ENCODE measurements at regions not wholly inside any gene's neighbourhood (a gene's known extent, or its start where the extent isn't known, plus 50 kb on each side); places are given as distances from the start of the nearest gene placed in this dataset.
"Not testable (repeated sequence)": the region's sequence is repeated elsewhere in the genome, so short reads cannot be mapped to it uniquely, and the experiment has no call there.

GRCh38 chr14:97166497-97166896 lies 369.3 kb downstream of the VRK1 start:
- Histone ChIP-seq H3K27ac (ENCODE audit: low read depth, low read length) (no peak overlapping the region), H3K4me3 (ENCODE audit: low read length in 3 of 3) (no peak overlapping the region)

GRCh38 chr14:97167577-97167976 lies 370.4 kb downstream of the VRK1 start:
- not testable (repeated sequence) for H3K4me3 ChIP-seq (ENCODE audit: low read length in 3 of 3); H3K36me3 ChIP-seq (ENCODE audit: control insufficient read depth in 3 of 3, insufficient read depth in 3 of 3, low read length in 3 of 3); H3K4me1 ChIP-seq (ENCODE audit: control insufficient read depth in 3 of 3, insufficient read depth in 3 of 3, low read length in 3 of 3); H3K9ac ChIP-seq (ENCODE audit: low read depth in 1 of 3, low read length in 3 of 3); H3K9me3 ChIP-seq (ENCODE audit: control insufficient read depth in 3 of 3, low read length in 3 of 3); H3K27me3 ChIP-seq (ENCODE audit: control insufficient read depth in 3 of 3, insufficient read depth in 3 of 3, low read length in 3 of 3); H3K27ac ChIP-seq (ENCODE audit: low read depth, low read length)

More at GRCh38 chr14:97166497-97166896, 369.3 kb downstream of the VRK1 start:
- Histone ChIP-seq H3K36me3 (ENCODE audit: control insufficient read depth in 3 of 3, insufficient read depth in 3 of 3, low read length in 3 of 3) (no peaks in the 10 kb centered on the region), H3K27me3 (ENCODE audit: control insufficient read depth in 3 of 3, insufficient read depth in 3 of 3, low read length in 3 of 3) (no peaks in the 10 kb centered on the region), H3K9me3 (ENCODE audit: control insufficient read depth in 3 of 3, low read length in 3 of 3) (no peaks in the 10 kb centered on the region), H3K4me1 (ENCODE audit: control insufficient read depth in 3 of 3, insufficient read depth in 3 of 3, low read length in 3 of 3) (no peaks in the 10 kb centered on the region), H3K9ac (ENCODE audit: low read depth in 1 of 3, low read length in 3 of 3) (no peak overlapping the region)

- no peak overlapping the region for H3K9ac ChIP-seq (ENCODE audit: low read depth in 1 of 3, low read length in 3 of 3)
- H3K9me3 ChIP-seq (ENCODE audit: control insufficient read depth in 3 of 3, low read length in 3 of 3), result peaks cover 0 to 2% (median 2%) of the 10 kb centered on the region in 3 donors
- H3K4me3 ChIP-seq (ENCODE audit: low read length in 3 of 3), result no peak overlapping the region
- no peaks in the 10 kb centered on the region for H3K36me3 ChIP-seq (ENCODE audit: control insufficient read depth in 3 of 3, insufficient read depth in 3 of 3, low read length in 3 of 3)
- no peaks in the 10 kb centered on the region for H3K4me1 ChIP-seq (ENCODE audit: control insufficient read depth in 3 of 3, insufficient read depth in 3 of 3, low read length in 3 of 3)
- no peaks in the 10 kb centered on the region for H3K27me3 ChIP-seq (ENCODE audit: control insufficient read depth in 3 of 3, insufficient read depth in 3 of 3, low read length in 3 of 3)
- no peak overlapping the region for H3K27ac ChIP-seq (ENCODE audit: low read depth, low read length)
These were observed 375.5 kb downstream of the VRK1 start for GRCh38 chr14:97172644-97173043.

- Histone ChIP-seq H3K4me3 (ENCODE audit: low read length in 3 of 3) (no peak overlapping the region), H3K36me3 (ENCODE audit: control insufficient read depth in 3 of 3, insufficient read depth in 3 of 3, low read length in 3 of 3) (no peaks in the 10 kb centered on the region), H3K27ac (ENCODE audit: low read depth, low read length) (no peak overlapping the region), H3K9me3 (ENCODE audit: control insufficient read depth in 3 of 3, low read length in 3 of 3) (peaks cover 2 to 3% (median 2%) of the 10 kb centered on the region in 3 donors), H3K9ac (ENCODE audit: low read depth in 1 of 3, low read length in 3 of 3) (no peak overlapping the region), H3K27me3 (ENCODE audit: control insufficient read depth in 3 of 3, insufficient read depth in 3 of 3, low read length in 3 of 3) (no peaks in the 10 kb centered on the region), H3K4me1 (ENCODE audit: control insufficient read depth in 3 of 3, insufficient read depth in 3 of 3, low read length in 3 of 3) (no peaks in the 10 kb centered on the region)
These were observed 379.8 kb downstream of the VRK1 start for GRCh38 chr14:97177016-97177415.

DNA sequence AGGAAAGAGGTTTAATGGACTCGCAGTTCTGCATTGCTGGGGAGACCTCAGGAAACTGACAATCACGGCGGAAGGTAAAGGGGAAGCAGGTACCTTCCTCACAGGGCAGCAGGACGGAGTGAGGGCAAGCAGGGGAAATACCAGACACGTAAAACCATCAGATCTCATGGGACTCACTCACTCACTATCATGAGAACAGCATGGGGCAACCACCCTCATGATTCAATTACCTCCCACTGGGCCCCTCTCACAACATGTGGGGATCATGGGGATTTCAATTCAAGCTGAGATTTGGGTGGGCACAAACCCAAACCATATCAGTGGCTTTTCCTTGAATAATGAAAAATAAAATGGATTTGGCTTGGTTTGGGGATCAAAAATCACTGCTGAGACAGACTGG lies 380.5 kb downstream of the VRK1 start:
- H3K9ac ChIP-seq (ENCODE audit: low read depth in 1 of 3, low read length in 3 of 3), result no peak overlapping the region
- no peaks in the 10 kb centered on the region for H3K4me1 ChIP-seq (ENCODE audit: control insufficient read depth in 3 of 3, insufficient read depth in 3 of 3, low read length in 3 of 3)
- peaks cover 2 to 3% (median 2%) of the 10 kb centered on the region in 3 donors for H3K9me3 ChIP-seq (ENCODE audit: control insufficient read depth in 3 of 3, low read length in 3 of 3)
- H3K4me3 ChIP-seq (ENCODE audit: low read length in 3 of 3), result no peak overlapping the region
- H3K27me3 ChIP-seq (ENCODE audit: control insufficient read depth in 3 of 3, insufficient read depth in 3 of 3, low read length in 3 of 3), result no peaks in the 10 kb centered on the region
- no peak overlapping the region for H3K27ac ChIP-seq (ENCODE audit: low read depth, low read length)
- no peaks in the 10 kb centered on the region for H3K36me3 ChIP-seq (ENCODE audit: control insufficient read depth in 3 of 3, insufficient read depth in 3 of 3, low read length in 3 of 3)

DNA sequence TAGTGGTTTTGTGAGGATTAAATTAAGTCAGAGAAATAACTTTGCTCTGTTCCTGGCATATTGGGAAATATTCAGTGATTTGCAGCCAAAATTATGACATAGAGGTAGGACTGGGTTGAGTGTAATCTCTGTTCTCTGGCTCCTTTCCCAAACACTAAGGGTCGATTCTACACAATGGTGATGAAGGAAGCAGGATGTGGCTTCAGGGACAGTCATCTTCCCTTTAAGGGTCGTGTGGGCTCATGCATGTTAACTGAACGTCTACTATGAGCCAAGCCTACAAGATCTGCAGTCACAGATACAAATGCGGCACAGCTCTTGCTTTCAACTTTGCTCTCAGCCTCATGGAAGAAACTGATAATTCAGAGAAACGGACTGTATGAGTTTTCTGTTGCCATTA lies 381.6 kb downstream of the VRK1 start:
- Histone ChIP-seq H3K9ac (ENCODE audit: low read depth in 1 of 3, low read length in 3 of 3) (no peak overlapping the region), H3K9me3 (ENCODE audit: control insufficient read depth in 3 of 3, low read length in 3 of 3) (peaks cover 0 to 3% (median 0%) of the 10 kb centered on the region in 3 donors), H3K27me3 (ENCODE audit: control insufficient read depth in 3 of 3, insufficient read depth in 3 of 3, low read length in 3 of 3) (no peaks in the 10 kb centered on the region), H3K4me1 (ENCODE audit: control insufficient read depth in 3 of 3, insufficient read depth in 3 of 3, low read length in 3 of 3) (no peaks in the 10 kb centered on the region), H3K27ac (ENCODE audit: low read depth, low read length) (no peak overlapping the region), H3K36me3 (ENCODE audit: control insufficient read depth in 3 of 3, insufficient read depth in 3 of 3, low read length in 3 of 3) (no peaks in the 10 kb centered on the region), H3K4me3 (ENCODE audit: low read length in 3 of 3) (no peak overlapping the region)

DNA sequence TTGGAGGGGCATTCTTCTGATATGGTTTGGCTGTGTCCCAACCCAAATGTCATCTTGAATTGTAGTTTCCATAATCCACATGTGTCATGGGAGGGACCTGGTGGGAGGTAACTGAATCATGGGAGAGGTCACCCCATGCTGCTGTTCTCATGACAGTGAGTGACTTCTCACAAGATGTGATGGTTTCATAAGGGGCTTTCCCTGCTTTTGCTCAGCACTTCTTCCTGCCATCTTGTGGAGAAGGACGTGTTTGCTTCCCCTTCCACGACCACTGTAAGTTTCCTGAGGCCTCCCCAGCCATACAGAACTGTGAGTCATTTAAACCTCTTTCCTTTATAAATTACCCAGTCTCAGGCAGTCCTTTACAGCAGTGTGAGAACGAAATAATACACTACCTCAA lies 382.4 kb downstream of the VRK1 start:
- Histone ChIP-seq H3K27ac (ENCODE audit: low read depth, low read length) (no peak overlapping the region), H3K27me3 (ENCODE audit: control insufficient read depth in 3 of 3, insufficient read depth in 3 of 3, low read length in 3 of 3) (no peaks in the 10 kb centered on the region), H3K9ac (ENCODE audit: low read depth in 1 of 3, low read length in 3 of 3) (no peak overlapping the region), H3K36me3 (ENCODE audit: control insufficient read depth in 3 of 3, insufficient read depth in 3 of 3, low read length in 3 of 3) (no peaks in the 10 kb centered on the region), H3K4me1 (ENCODE audit: control insufficient read depth in 3 of 3, insufficient read depth in 3 of 3, low read length in 3 of 3) (no peaks in the 10 kb centered on the region), H3K9me3 (ENCODE audit: control insufficient read depth in 3 of 3, low read length in 3 of 3) (peaks cover 0 to 3% (median 0%) of the 10 kb centered on the region in 3 donors), H3K4me3 (ENCODE audit: low read length in 3 of 3) (no peak overlapping the region)

GRCh38 chr14:97180304-97181200 lies 383.4 kb downstream of the VRK1 start:
- Histone ChIP-seq H3K9me3 (ENCODE audit: control insufficient read depth in 3 of 3, low read length in 3 of 3) (peaks cover 0 to 3% (median 0%) of the 10 kb centered on the region in 3 donors), H3K27me3 (ENCODE audit: control insufficient read depth in 3 of 3, insufficient read depth in 3 of 3, low read length in 3 of 3) (no peaks in the 10 kb centered on the region), H3K4me1 (ENCODE audit: control insufficient read depth in 3 of 3, insufficient read depth in 3 of 3, low read length in 3 of 3) (no peaks in the 10 kb centered on the region), H3K27ac (ENCODE audit: low read depth, low read length) (no peak overlapping the region), H3K9ac (ENCODE audit: low read depth in 1 of 3, low read length in 3 of 3) (no peak overlapping the region), H3K36me3 (ENCODE audit: control insufficient read depth in 3 of 3, insufficient read depth in 3 of 3, low read length in 3 of 3) (no peaks in the 10 kb centered on the region), H3K4me3 (ENCODE audit: low read length in 3 of 3) (no peak overlapping the region)

GRCh38 chr14:97185186-97185585 lies 388.0 kb downstream of the VRK1 start:
- no peak overlapping the region for H3K9ac ChIP-seq (ENCODE audit: low read depth in 1 of 3, low read length in 3 of 3)
- H3K36me3 ChIP-seq (ENCODE audit: control insufficient read depth in 3 of 3, insufficient read depth in 3 of 3, low read length in 3 of 3), result no peaks in the 10 kb centered on the region
- no peaks in the 10 kb centered on the region for H3K27me3 ChIP-seq (ENCODE audit: control insufficient read depth in 3 of 3, insufficient read depth in 3 of 3, low read length in 3 of 3)
- H3K27ac ChIP-seq (ENCODE audit: low read depth, low read length), result no peak overlapping the region
- peaks cover 0 to 3% (median 0%) of the 10 kb centered on the region in 3 donors for H3K9me3 ChIP-seq (ENCODE audit: control insufficient read depth in 3 of 3, low read length in 3 of 3)
- no peaks in the 10 kb centered on the region for H3K4me1 ChIP-seq (ENCODE audit: control insufficient read depth in 3 of 3, insufficient read depth in 3 of 3, low read length in 3 of 3)
- no peak overlapping the region for H3K4me3 ChIP-seq (ENCODE audit: low read length in 3 of 3)

DNA sequence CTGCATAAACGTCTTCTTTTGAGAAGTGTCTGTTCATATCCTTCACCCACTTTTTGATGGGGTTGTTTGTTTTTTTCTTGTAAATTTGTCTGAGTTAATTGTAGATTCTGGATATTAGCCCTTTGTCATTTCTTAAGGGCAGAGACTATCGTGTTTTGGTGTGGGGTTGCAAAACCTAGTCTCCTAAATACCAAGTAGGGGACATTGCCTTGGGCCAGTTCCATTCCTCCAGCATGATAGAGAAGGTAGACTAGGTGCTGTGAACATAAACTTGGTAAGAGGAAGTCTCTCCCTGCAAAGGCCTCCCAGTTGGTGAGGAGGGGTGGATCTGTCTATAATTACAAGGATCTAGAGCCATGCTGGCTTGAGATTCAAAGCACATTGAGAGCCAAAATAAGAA lies 390.7 kb downstream of the VRK1 start:
- H3K36me3 ChIP-seq (ENCODE audit: control insufficient read depth in 3 of 3, insufficient read depth in 3 of 3, low read length in 3 of 3), result no peaks in the 10 kb centered on the region

More for the DNA sequence above, 390.7 kb downstream of the VRK1 start:
- Histone ChIP-seq H3K4me1 (ENCODE audit: control insufficient read depth in 3 of 3, insufficient read depth in 3 of 3, low read length in 3 of 3) (no peaks in the 10 kb centered on the region), H3K4me3 (ENCODE audit: low read length in 3 of 3) (no peak overlapping the region), H3K27ac (ENCODE audit: low read depth, low read length) (no peak overlapping the region), H3K27me3 (ENCODE audit: control insufficient read depth in 3 of 3, insufficient read depth in 3 of 3, low read length in 3 of 3) (no peaks in the 10 kb centered on the region), H3K9ac (ENCODE audit: low read depth in 1 of 3, low read length in 3 of 3) (no peak overlapping the region), H3K9me3 (ENCODE audit: control insufficient read depth in 3 of 3, low read length in 3 of 3) (no peaks in the 10 kb centered on the region)

Data from skeletal muscle tissue (tissue), 3 donors.